Mesodermal cell (in vitro differentiated cells): ENCODE measurements at regions not wholly inside any gene's neighbourhood (a gene's known extent, or its start where the extent isn't known, plus 50 kb on each side); places are given as distances from the start of the nearest gene placed in this dataset.
"Not testable (repeated sequence)": the region's sequence is repeated elsewhere in the genome, so short reads cannot be mapped to it uniquely, and the experiment has no call there.

Source experiments
- H3K27ac ChIP-seq: 2 replicates; pipeline ENCODE4 v1.7.0; 2013; ENCODE audit warnings: mild to moderate bottlenecking, low read depth, low read length, moderate library complexity; ENCODE audit not compliant: severe bottlenecking
- H3K36me3 ChIP-seq: 2 replicates; pipeline ENCODE4 v1.7.1; 2013; ENCODE audit warnings: mild to moderate bottlenecking, low read length, moderate library complexity; ENCODE audit not compliant: control insufficient read depth, insufficient read depth
- H3K4me1 ChIP-seq: one replicate; pipeline ENCODE4 v1.7.1; 2013; ENCODE audit warnings: mild to moderate bottlenecking, low read length; ENCODE audit not compliant: insufficient read depth, control insufficient read depth, poor library complexity, severe bottlenecking
- H3K4me3 ChIP-seq: 2 replicates; pipeline ENCODE4 v1.7.0; 2013; ENCODE audit warnings: low read length, control low read depth, mild to moderate bottlenecking; ENCODE audit not compliant: insufficient read depth, poor library complexity, severe bottlenecking; ENCODE audit errors: extremely low read depth
- H3K9me3 ChIP-seq: 2 replicates; pipeline ENCODE4 v1.7.1; 2013; ENCODE audit warnings: mild to moderate bottlenecking, low read length, moderate library complexity; ENCODE audit not compliant: control insufficient read depth
- WGBS, 2 experiments: methylation state at CpG; one replicate each; pipeline ENCODE4 v1.1.5; 2013; ENCODE audit warnings: missing lambda C conversion rate in 2 of 2; ENCODE audit not compliant: insufficient coverage in 2 of 2; 5-methylcytosine and 5-hydroxymethylcytosine counted together

GRCh38 chr10:78210548-78210947 lies 176.9 kb downstream of the RPS24 start:
- 96 to 100% methylated on average over 4 to 5 of the region's 5 CpGs for WGBS, 2 experiments
- Histone ChIP-seq H3K36me3 (no peaks in the 10 kb centered on the region), H3K9me3 (no peaks in the 10 kb centered on the region), H3K27ac (no peak overlapping the region), H3K4me1 (peaks cover 17% of the 10 kb centered on the region), H3K4me3 (no peak overlapping the region)

GRCh38 chr10:78210976-78211375 lies 177.3 kb downstream of the RPS24 start:
- H3K4me1 ChIP-seq, result peaks cover 21% of the 10 kb centered on the region
- 87 to 95% methylated on average over 5 to 6 of the region's 6 CpGs for WGBS, 2 experiments
- no peaks in the 10 kb centered on the region for H3K36me3 ChIP-seq
- no peak overlapping the region for H3K4me3 ChIP-seq
- H3K27ac ChIP-seq, result no peak overlapping the region
- no peaks in the 10 kb centered on the region for H3K9me3 ChIP-seq

- 70 to 87% methylated on average over 4 to 6 of the region's 6 CpGs for WGBS, 2 experiments
- no peaks in the 10 kb centered on the region for H3K9me3 ChIP-seq
- H3K36me3 ChIP-seq, result no peaks in the 10 kb centered on the region
- no peak overlapping the region for H3K27ac ChIP-seq
- peaks cover 27% of the 10 kb centered on the region for H3K4me1 ChIP-seq
- no peak overlapping the region for H3K4me3 ChIP-seq
Observed at GRCh38 chr10:78211561-78212051, 177.9 kb downstream of the RPS24 start.

GRCh38 chr10:78212060-78212785 lies 178.6 kb downstream of the RPS24 start:
- H3K4me3 ChIP-seq, result no peak overlapping the region
- H3K9me3 ChIP-seq, result no peaks in the 10 kb centered on the region
- H3K27ac ChIP-seq, result no peak overlapping the region
- WGBS, 2 experiments, result 92 to 93% methylated on average over 4 to 9 of the region's 10 CpGs
- peaks cover 27% of the 10 kb centered on the region for H3K4me1 ChIP-seq
- no peaks in the 10 kb centered on the region for H3K36me3 ChIP-seq

GRCh38 chr10:78212786-78213175 lies 179.1 kb downstream of the RPS24 start:
- Histone ChIP-seq H3K9me3 (no peaks in the 10 kb centered on the region), H3K4me1 (peaks cover 24% of the 10 kb centered on the region), H3K36me3 (no peaks in the 10 kb centered on the region), H3K4me3 (no peak overlapping the region), H3K27ac (no peak overlapping the region)
- WGBS, 2 experiments, result 86 to 97% methylated on average over 3 to 5 of the region's 7 CpGs

GRCh38 chr10:78214955-78215354 lies 181.3 kb downstream of the RPS24 start:
- Histone ChIP-seq H3K9me3 (no peaks in the 10 kb centered on the region), H3K4me3 (no peak overlapping the region), H3K27ac (no peak overlapping the region), H3K36me3 (no peaks in the 10 kb centered on the region), H3K4me1 (peaks cover 24% of the 10 kb centered on the region)
- WGBS, 2 experiments, result 83 to 85% methylated on average over 3 of the region's 4 CpGs

GRCh38 chr10:78215645-78216044 lies 182.0 kb downstream of the RPS24 start:
- H3K27ac ChIP-seq, result no peak overlapping the region
- H3K9me3 ChIP-seq, result no peaks in the 10 kb centered on the region
- 89 to 92% methylated on average over 12 of the region's 12 CpGs for WGBS, 2 experiments
- H3K36me3 ChIP-seq, result no peaks in the 10 kb centered on the region
- H3K4me1 ChIP-seq, result peaks cover 24% of the 10 kb centered on the region
- no peak overlapping the region for H3K4me3 ChIP-seq

- Histone ChIP-seq H3K4me1 (peaks cover 17% of the 10 kb centered on the region), H3K27ac (no peak overlapping the region), H3K36me3 (no peaks in the 10 kb centered on the region), H3K4me3 (no peak overlapping the region), H3K9me3 (no peaks in the 10 kb centered on the region)
- 86 to 94% methylated on average over 6 of the region's 6 CpGs for WGBS, 2 experiments
Observed at GRCh38 chr10:78217336-78217735, 183.7 kb downstream of the RPS24 start.

- Histone ChIP-seq H3K9me3 (no peaks in the 10 kb centered on the region), H3K27ac (no peak overlapping the region), H3K36me3 (no peaks in the 10 kb centered on the region), H3K4me1 (peaks cover 14% of the 10 kb centered on the region), H3K4me3 (no peak overlapping the region)
- WGBS, 2 experiments, result 87 to 92% methylated on average over 11 to 12 of the region's 15 CpGs
Observed at GRCh38 chr10:78218798-78219490, 185.3 kb downstream of the RPS24 start.

- H3K9me3 ChIP-seq, H3K36me3 ChIP-seq, H3K27ac ChIP-seq, H3K4me3 ChIP-seq: not testable (repeated sequence)
- peaks cover 14% of the 10 kb centered on the region for H3K4me1 ChIP-seq
- 91 to 93% methylated on average over 3 to 4 of the region's 4 CpGs for WGBS, 2 experiments
Observed at GRCh38 chr10:78219568-78219967, 185.9 kb downstream of the RPS24 start.

GRCh38 chr10:78220781-78221180 lies 187.1 kb downstream of the RPS24 start:
- Histone ChIP-seq H3K27ac (no peak overlapping the region), H3K36me3 (no peaks in the 10 kb centered on the region), H3K9me3 (no peaks in the 10 kb centered on the region), H3K4me3 (no peak overlapping the region), H3K4me1 (peaks cover 15% of the 10 kb centered on the region)
- WGBS, 2 experiments, result 100% methylated on average over 1 to 2 of the region's 2 CpGs
